ENCODE measurements at regions not wholly inside any gene's neighbourhood (a gene's known extent, or its start where the extent isn't known, plus 50 kb on each side); places are given as distances from the start of the nearest gene placed in this dataset.

DNA sequence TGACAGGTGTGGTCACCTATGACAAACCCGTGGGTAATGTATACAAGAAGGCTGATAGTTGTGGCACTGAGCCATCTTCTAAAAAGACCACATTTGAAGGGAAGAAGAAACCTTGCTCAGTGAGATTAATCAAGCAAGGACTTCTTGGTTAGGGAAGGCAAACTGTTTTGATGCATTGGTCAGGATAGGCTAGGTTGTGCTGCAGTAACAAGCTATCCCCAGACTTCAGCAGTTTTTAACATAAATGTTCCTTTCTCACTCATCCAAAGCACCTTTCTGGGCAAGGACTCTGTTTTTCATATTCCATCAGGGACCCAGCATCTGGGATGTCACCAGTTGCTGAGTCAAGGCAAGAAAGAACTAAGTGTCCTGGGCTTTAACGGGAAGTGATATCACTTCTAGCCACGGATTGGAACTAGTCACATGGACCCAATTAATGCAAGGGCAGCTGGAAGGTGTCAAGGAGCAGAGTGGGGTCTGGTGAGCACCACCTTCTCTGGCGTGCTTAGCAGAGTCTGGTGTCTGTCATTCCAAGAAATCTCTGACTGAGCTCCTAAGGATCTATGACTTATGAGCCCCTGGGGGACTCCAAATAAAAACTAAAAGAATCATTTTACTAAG, 52.0 kb upstream of the CCL2 start:
- no peak for DNase-seq

- DNase-seq: no peak
Measured at GRCh38 chr17:34204402-34204801, 50.7 kb upstream of the CCL2 start.
